KMS-11 (cell line): ENCODE measurements at regions not wholly inside any gene's neighbourhood (a gene's known extent, or its start where the extent isn't known, plus 50 kb on each side); places are given as distances from the start of the nearest gene placed in this dataset.

ENCODE experiments used
- H2AFZ ChIP-seq: fragments of 200-600 bp; sonication (generic); 2 replicates; pipeline ENCODE4 v1.6.1; 2016; ENCODE audit warnings: antibody characterized with exemption, mixed run types, low read depth
- H3K27ac ChIP-seq: fragments of 200-600 bp; sonication (generic); 2 replicates; pipeline ENCODE4 v1.6.1; 2016; ENCODE audit warnings: mild to moderate bottlenecking, mixed run types
- H3K27me3 ChIP-seq: fragments of 200-600 bp; sonication (generic); 2 replicates; pipeline ENCODE4 v1.6.1; 2017; ENCODE audit warnings: mild to moderate bottlenecking, low read depth, mixed run types, moderate library complexity; ENCODE audit not compliant: insufficient read depth
- H3K36me3 ChIP-seq: fragments of 200-600 bp; sonication (generic); 2 replicates; pipeline ENCODE4 v1.6.1; 2017; ENCODE audit warnings: mild to moderate bottlenecking, mixed run types; ENCODE audit not compliant: insufficient read depth
- H3K4me1 ChIP-seq: fragments of 200-600 bp; sonication (generic); 2 replicates; pipeline ENCODE4 v1.6.1; 2016; ENCODE audit warnings: mild to moderate bottlenecking, low read depth, mixed run types; ENCODE audit not compliant: poor library complexity, severe bottlenecking
- H3K4me2 ChIP-seq: fragments of 200-600 bp; sonication (generic); 2 replicates; pipeline ENCODE4 v1.7.0; 2016; ENCODE audit warnings: mild to moderate bottlenecking, mixed run types
- H3K4me3 ChIP-seq: fragments of 200-600 bp; sonication (generic); IDR thresholded peaks from 2 replicates; pipeline ENCODE4 v1.6.1; 2017; ENCODE audit warnings: low read depth, low read length, mixed read lengths; ENCODE audit not compliant: insufficient read depth
- H3K79me2 ChIP-seq: fragments of 200-600 bp; sonication (generic); 2 replicates; pipeline ENCODE4 v1.6.1; 2016; ENCODE audit warnings: low read depth, mixed run types; ENCODE audit not compliant: insufficient read depth
- H3K9ac ChIP-seq: fragments of 200-600 bp; sonication (generic); 2 replicates; pipeline ENCODE4 v1.6.1; 2016; ENCODE audit warnings: mild to moderate bottlenecking, mixed run types
- H4K20me1 ChIP-seq: fragments of 200-600 bp; sonication (generic); 2 replicates; pipeline ENCODE4 v1.6.1; 2016; ENCODE audit warnings: mild to moderate bottlenecking, mixed run types; ENCODE audit not compliant: insufficient read depth
- TF ChIP-seq, protein P1 (sequence below): fragments of 200-600 bp; sonication (generic); conservative IDR thresholded peaks from 2 replicates; pipeline ENCODE4 v1.6.1; 2017; ENCODE audit warnings: low read depth, mild to moderate bottlenecking, antibody characterized with exemption, low read length, moderate library complexity, mixed read lengths

GRCh38 chr21:28832013-28832714, 160.5 kb downstream of the LTN1 start:
- no peak overlapping the region for H3K27ac ChIP-seq
- no peak overlapping the region for H3K4me2 ChIP-seq

DNA sequence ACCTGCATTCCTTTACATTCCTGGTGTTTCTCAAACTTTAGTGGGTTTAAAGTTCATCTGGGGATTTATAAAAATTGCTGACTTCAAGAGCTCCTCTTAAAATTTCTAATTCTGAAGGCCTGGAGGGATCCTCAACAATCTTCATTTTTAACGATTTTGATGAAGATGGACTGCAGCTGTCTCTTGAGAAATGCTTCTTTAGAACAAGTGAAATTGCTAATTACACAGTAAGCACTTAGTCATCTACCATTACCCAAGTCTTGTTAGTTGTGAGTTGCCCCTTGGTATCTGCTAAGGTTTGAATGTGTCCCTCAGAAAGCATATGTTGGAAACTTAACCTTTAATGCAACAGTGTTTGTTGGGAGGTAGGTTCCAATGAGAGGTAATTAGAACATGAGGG, 163.7 kb downstream of the LTN1 start:
- H3K4me1 ChIP-seq = no peaks in the 10 kb centered on the region
- H3K36me3 ChIP-seq = no peaks in the 10 kb centered on the region
- H4K20me1 ChIP-seq = no peaks in the 10 kb centered on the region
- no peaks in the 10 kb centered on the region for H3K27me3 ChIP-seq
- no peak overlapping the region for H3K9ac ChIP-seq
- TF ChIP-seq, protein P1, sequence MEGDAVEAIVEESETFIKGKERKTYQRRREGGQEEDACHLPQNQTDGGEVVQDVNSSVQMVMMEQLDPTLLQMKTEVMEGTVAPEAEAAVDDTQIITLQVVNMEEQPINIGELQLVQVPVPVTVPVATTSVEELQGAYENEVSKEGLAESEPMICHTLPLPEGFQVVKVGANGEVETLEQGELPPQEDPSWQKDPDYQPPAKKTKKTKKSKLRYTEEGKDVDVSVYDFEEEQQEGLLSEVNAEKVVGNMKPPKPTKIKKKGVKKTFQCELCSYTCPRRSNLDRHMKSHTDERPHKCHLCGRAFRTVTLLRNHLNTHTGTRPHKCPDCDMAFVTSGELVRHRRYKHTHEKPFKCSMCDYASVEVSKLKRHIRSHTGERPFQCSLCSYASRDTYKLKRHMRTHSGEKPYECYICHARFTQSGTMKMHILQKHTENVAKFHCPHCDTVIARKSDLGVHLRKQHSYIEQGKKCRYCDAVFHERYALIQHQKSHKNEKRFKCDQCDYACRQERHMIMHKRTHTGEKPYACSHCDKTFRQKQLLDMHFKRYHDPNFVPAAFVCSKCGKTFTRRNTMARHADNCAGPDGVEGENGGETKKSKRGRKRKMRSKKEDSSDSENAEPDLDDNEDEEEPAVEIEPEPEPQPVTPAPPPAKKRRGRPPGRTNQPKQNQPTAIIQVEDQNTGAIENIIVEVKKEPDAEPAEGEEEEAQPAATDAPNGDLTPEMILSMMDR = no peak
- no peak overlapping the region for H3K4me3 ChIP-seq
- no peak overlapping the region for H2AFZ ChIP-seq
- H3K4me2 ChIP-seq = no peak overlapping the region
- H3K27ac ChIP-seq = no peak overlapping the region
- H3K79me2 ChIP-seq = no peaks in the 10 kb centered on the region

More at GRCh38 chr21:28832013-28832714, 160.5 kb downstream of the LTN1 start:
- TF ChIP-seq, protein P1 = no peak
- H2AFZ ChIP-seq = no peak overlapping the region
- no peak overlapping the region for H3K9ac ChIP-seq
- no peaks in the 10 kb centered on the region for H3K36me3 ChIP-seq
- no peaks in the 10 kb centered on the region for H3K79me2 ChIP-seq
- H3K4me3 ChIP-seq = no peak overlapping the region
- no peaks in the 10 kb centered on the region for H3K27me3 ChIP-seq
- H4K20me1 ChIP-seq = no peaks in the 10 kb centered on the region
- H3K4me1 ChIP-seq = no peaks in the 10 kb centered on the region

- H3K4me1 ChIP-seq = no peaks in the 10 kb centered on the region
- no peaks in the 10 kb centered on the region for H3K27me3 ChIP-seq
- H4K20me1 ChIP-seq = no peaks in the 10 kb centered on the region
- H3K79me2 ChIP-seq = no peaks in the 10 kb centered on the region
- H2AFZ ChIP-seq = no peak overlapping the region
- no peak overlapping the region for H3K27ac ChIP-seq
- no peak overlapping the region for H3K4me3 ChIP-seq
- no peaks in the 10 kb centered on the region for H3K36me3 ChIP-seq
- no peak overlapping the region for H3K4me2 ChIP-seq
- TF ChIP-seq, protein P1 = no peak
- H3K9ac ChIP-seq = no peak overlapping the region
Measured at GRCh38 chr21:28828021-28828420, 164.7 kb downstream of the LTN1 start.

GRCh38 chr21:28827422-28827821, 165.3 kb downstream of the LTN1 start:
- Histone ChIP-seq H3K79me2 (no peaks in the 10 kb centered on the region), H3K4me3 (no peak overlapping the region), H3K27me3 (no peaks in the 10 kb centered on the region), H3K9ac (no peak overlapping the region), H3K4me1 (no peaks in the 10 kb centered on the region), H4K20me1 (no peaks in the 10 kb centered on the region), H3K36me3 (no peaks in the 10 kb centered on the region), H3K27ac (no peak overlapping the region), H2AFZ (no peak overlapping the region), H3K4me2 (no peak overlapping the region)
- TF ChIP-seq, protein P1 = no peak
